HEK293 (cell line): ENCODE measurements at regions not wholly inside any gene's neighbourhood (a gene's known extent, or its start where the extent isn't known, plus 50 kb on each side); places are given as distances from the start of the nearest gene placed in this dataset.

ENCODE experiments used
- ATF2 ChIP-seq: fragments of 450-650 bp; formaldehyde crosslinking; IDR thresholded peaks from 2 replicates; pipeline ENCODE4 v1.5.1; 2016; ENCODE audit warnings: missing biosample characterization, missing genetic modification characterization, low read depth
- CTCF ChIP-seq: fragments of 450-650 bp; formaldehyde crosslinking; IDR thresholded peaks from 2 replicates; pipeline ENCODE4 v1.5.1; 2016; ENCODE audit warnings: missing biosample characterization, missing genetic modification characterization
- PRDM10 ChIP-seq: fragments of 450-650 bp; formaldehyde crosslinking; IDR thresholded peaks from 2 replicates; pipeline ENCODE4 v1.5.1; 2016; ENCODE audit warnings: missing biosample characterization, missing genetic modification characterization
- SP7 ChIP-seq: fragments of 450-650 bp; formaldehyde crosslinking; IDR thresholded peaks from 2 replicates; pipeline ENCODE4 v1.5.1; 2016; ENCODE audit warnings: missing biosample characterization, missing genetic modification characterization
- ZNF169 ChIP-seq: fragments of 450-650 bp; formaldehyde crosslinking; IDR thresholded peaks from 2 replicates; pipeline ENCODE4 v1.5.1; 2016; ENCODE audit warnings: missing biosample characterization, missing genetic modification characterization
- ZNF24 ChIP-seq: fragments of 450-650 bp; formaldehyde crosslinking; IDR thresholded peaks from 2 replicates; pipeline ENCODE4 v1.5.1; 2016; ENCODE audit warnings: missing biosample characterization, missing genetic modification characterization
- ZNF830 ChIP-seq: fragments of 450-650 bp; IDR thresholded peaks from 2 replicates; pipeline ENCODE4 v1.5.0; 2018; ENCODE audit warnings: missing biosample characterization, missing genetic modification characterization, low read depth, mild to moderate bottlenecking, moderate library complexity

GRCh38 chr12:131375972-131376345, 334.9 kb upstream of the SFSWAP start:
- TF ChIP-seq CTCF (tag by site-specific recombination) (no peak), ZNF169 (tag by site-specific recombination) (no peak), ZNF830 (tag by site-specific recombination) (no peak), PRDM10 (tag by site-specific recombination) (no peak), ZNF24 (tag by site-specific recombination) (no peak), ATF2 (no peak), SP7 (tag by site-specific recombination) (no peak)
